ENCODE measurements at regions not wholly inside any gene's neighbourhood (a gene's known extent, or its start where the extent isn't known, plus 50 kb on each side); places are given as distances from the start of the nearest gene placed in this dataset.
A peak's percentile ranks its signal among the peaks of the same experiment; 100 is the strongest.

DNA sequence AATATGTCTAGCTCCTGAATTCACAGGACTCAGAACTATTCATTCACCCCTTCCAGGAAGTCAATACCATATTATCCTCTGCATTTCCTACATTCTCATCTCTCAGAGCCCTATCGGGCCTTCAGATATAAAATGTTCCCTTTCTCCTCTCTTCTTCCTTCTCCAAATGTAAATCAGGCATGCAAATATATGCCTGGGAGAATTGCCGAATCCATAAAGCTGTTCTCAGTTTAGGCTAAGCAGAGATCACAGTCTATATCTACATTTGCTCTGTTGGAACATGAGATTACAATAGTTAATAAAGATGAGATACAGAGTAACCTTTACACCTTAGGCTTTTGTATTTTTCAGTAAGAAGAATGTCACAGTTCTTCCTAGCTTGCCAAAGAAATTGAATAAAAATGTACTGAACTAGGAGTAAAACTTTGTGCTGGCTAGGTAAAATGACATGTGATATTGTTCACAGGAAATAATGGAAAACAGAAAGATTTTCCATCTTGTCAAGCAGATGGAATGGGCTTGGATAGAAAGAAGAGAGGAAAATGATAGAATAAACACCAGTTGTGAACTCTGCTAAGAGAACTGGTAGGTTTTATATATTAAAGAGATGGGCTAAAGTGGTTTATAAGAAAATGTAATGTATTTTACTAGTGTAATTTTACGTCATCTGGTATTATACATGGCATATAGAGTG, 161.5 kb downstream of the NRIP1 start:
- no peak for TF ChIP-seq CTCF (IDR thresholded peaks at IDR 0.05; ENCODE audit: insufficient read depth, low read depth, low read length, missing control alignments)
- no peak overlapping the region for H3K4me3 ChIP-seq (ENCODE audit: low read length)
- DNase-seq (ENCODE audit: low read depth) = no peak

DNA sequence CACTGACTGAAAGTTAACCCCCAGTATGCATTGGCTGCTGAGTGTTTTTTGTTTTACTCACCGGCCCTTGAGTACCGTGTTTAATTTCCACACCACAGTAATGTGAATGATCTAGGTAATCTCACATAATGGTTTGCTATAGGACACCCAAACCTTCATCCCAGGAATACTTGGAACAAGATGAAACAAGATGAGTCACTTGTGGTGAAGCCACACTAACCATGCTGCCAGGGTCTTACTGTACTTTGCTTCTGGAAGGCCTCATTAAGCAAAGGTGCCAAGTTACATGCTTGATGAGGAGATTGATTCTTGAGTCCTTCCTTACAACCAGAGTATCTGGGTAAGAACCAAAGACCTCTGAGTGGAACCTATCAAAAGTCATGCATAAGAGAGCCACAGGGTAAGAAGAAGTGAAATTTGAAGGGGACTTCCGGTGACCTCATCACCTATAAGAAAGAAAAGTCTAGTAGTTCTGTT, 163.3 kb downstream of the NRIP1 start:
- TF ChIP-seq CTCF (IDR thresholded peaks at IDR 0.05; ENCODE audit: insufficient read depth, low read depth, low read length, missing control alignments) = no peak
- no peak overlapping the region for H3K4me3 ChIP-seq (ENCODE audit: low read length)
- peak; percentile 81 for DNase-seq (ENCODE audit: low read depth)

- no peak overlapping the region for H3K4me3 ChIP-seq (ENCODE audit: low read length)
- peak; percentile 39 for DNase-seq (ENCODE audit: low read depth)
- no peak for TF ChIP-seq CTCF (IDR thresholded peaks at IDR 0.05; ENCODE audit: insufficient read depth, low read depth, low read length, missing control alignments)
These were observed 164.2 kb downstream of the NRIP1 start for GRCh38 chr21:14900611-14901010.

DNA sequence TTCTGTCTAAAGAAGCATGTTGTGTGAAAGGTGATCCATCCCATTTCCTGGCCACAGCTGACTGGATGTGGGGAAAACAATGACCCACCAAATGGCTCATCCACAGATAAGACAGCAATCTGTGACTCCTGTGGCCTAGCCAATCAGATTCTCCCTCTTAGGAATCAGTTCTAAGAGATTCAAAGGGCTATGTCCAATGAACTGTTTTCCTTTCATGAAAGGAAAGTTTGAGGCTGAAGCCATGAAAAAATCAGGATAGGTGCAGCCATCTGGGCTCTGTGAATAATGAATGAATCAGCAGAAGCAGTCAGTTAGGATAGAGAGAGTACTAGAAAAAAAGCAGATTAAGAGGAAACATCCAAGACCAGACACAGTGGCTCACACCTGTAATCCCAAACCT, 164.7 kb downstream of the NRIP1 start:
- DNase-seq (ENCODE audit: low read depth) = peak; percentile 57
- no peak for TF ChIP-seq CTCF (IDR thresholded peaks at IDR 0.05; ENCODE audit: insufficient read depth, low read depth, low read length, missing control alignments)

GRCh38 chr21:14895792-14896191, 169.0 kb downstream of the NRIP1 start:
- TF ChIP-seq CTCF (IDR thresholded peaks at IDR 0.05; ENCODE audit: insufficient read depth, low read depth, low read length, missing control alignments) = no peak
- no peak overlapping the region for H3K4me3 ChIP-seq (ENCODE audit: low read length)
- DNase-seq (ENCODE audit: low read depth) = no peak

More for the DNA sequence above, 164.7 kb downstream of the NRIP1 start:
- no peak overlapping the region for H3K4me3 ChIP-seq (ENCODE audit: low read length)

GRCh38 chr21:14890141-14890540, 174.7 kb downstream of the NRIP1 start:
- no peak for TF ChIP-seq CTCF (IDR thresholded peaks at IDR 0.05; ENCODE audit: insufficient read depth, low read depth, low read length, missing control alignments)
- no peak for DNase-seq (ENCODE audit: low read depth)
- H3K4me3 ChIP-seq (ENCODE audit: low read length) = no peak overlapping the region
